ENCODE measurements at regions not wholly inside any gene's neighbourhood (a gene's known extent, or its start where the extent isn't known, plus 50 kb on each side); places are given as distances from the start of the nearest gene placed in this dataset.

DNA sequence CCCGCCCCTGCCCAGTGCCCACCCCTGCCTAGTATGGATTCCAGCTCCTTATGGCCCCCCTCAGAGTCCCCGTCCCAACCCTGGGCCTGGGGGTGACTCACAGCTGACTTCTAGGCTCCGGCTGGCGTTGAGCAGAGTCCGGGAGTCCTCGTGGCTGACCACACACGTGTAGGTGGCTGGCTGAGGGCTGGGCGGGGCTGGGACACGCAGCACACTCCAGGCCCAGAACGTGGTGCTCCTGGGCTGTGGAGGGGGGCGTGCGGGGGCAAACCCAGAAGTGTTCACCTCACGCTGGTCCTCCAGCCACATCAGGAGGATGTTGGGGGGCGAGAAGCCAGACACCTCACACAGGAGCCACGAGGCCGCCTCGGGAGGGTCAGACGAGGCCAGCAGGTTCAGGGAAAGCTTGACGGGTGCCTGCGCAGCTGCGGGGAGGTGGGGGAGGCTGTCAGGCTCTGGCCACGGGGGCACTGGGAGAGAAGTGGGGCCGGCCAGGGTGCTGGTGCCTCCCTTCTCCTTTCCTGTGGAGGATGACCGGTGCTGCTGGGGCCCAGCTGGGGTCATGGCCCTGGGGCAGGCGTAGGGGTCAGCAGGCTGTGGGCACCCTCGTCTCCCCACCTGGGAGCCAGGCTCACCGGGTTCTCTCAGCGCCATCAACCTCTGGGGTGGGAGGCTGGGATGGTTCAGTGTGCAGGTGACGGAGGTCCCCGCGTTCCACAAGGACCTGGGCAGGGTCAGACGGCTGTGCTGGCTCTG lies 314.1 kb downstream of the TMEM121 start:
- no peak overlapping the region for H3K4me3 ChIP-seq
- no peaks in the 10 kb centered on the region for H3K36me3 ChIP-seq
- TF ChIP-seq, protein P1, sequence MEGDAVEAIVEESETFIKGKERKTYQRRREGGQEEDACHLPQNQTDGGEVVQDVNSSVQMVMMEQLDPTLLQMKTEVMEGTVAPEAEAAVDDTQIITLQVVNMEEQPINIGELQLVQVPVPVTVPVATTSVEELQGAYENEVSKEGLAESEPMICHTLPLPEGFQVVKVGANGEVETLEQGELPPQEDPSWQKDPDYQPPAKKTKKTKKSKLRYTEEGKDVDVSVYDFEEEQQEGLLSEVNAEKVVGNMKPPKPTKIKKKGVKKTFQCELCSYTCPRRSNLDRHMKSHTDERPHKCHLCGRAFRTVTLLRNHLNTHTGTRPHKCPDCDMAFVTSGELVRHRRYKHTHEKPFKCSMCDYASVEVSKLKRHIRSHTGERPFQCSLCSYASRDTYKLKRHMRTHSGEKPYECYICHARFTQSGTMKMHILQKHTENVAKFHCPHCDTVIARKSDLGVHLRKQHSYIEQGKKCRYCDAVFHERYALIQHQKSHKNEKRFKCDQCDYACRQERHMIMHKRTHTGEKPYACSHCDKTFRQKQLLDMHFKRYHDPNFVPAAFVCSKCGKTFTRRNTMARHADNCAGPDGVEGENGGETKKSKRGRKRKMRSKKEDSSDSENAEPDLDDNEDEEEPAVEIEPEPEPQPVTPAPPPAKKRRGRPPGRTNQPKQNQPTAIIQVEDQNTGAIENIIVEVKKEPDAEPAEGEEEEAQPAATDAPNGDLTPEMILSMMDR (IDR thresholded peaks at IDR 0.05), result no peak
- intact Hi-C loops (cut with DNase I), result no loop called here
- H3K27ac ChIP-seq, result no peak overlapping the region
- 58 to 68% methylated on average over 27 to 32 of the region's 32 CpGs for WGBS, 2 donors
- no peaks in the 10 kb centered on the region for H3K9me3 ChIP-seq
- H3K27me3 ChIP-seq, result no peaks in the 10 kb centered on the region
- H3K4me1 ChIP-seq, result no peaks in the 10 kb centered on the region
- peak in 1 of 6 donors; percentile 51 for DNase-seq
- FAIRE-seq, result no peak
- ATAC-seq, result no peak

DNA sequence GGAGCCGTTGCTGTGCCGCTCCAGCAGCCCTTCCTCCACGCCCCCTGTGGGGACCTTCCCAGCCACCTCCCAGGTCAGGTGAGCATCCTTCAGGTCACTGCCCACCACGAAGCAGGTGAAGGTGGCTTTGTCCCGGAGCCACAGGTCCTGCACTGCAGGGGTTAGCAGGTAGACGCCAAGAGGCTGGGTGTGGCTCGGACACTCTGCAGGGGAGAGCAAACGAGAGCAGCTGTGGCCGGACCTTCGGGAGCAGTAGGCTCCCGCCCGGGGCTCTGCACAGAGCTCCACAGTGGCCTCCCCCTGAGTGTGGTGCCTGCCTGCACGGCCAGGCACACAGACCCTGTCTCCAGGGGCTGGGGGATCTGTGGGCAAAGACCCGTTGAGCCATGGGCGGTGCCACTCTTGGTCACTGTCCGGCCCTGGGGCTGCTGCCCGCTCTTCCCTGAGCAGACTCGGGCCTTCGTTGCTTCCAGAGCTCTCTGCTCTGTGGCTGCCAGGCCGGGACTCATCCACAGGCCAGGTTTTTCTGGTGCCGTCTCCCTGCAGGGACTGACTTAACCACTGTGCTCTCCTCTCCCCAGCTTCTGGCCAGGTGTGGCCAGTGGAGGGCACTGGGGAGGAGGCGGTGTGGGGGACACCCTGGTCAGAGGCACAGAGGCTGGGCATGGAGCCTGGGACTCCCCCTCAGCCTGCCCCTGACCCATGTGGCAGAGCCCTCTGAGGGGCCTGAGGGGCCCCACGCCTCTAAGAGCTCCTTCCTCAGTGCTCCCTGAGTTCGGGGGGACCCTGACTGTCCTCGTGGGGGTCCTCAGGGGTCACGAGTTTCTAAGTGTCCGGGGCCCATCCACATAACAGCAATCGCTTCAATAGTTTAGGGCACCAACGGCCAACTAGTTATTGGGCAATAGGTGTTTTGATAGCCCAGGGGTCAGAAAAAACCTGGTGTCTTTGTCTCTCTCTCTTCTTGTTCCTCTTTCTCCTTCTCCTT lies 314.9 kb downstream of the TMEM121 start:
- Histone ChIP-seq H3K27ac (no peak overlapping the region), H3K4me3 (no peak overlapping the region), H3K27me3 (peaks cover 0 to 4% (median 0%) of the 10 kb centered on the region in 4 donors), H3K9me3 (no peaks in the 10 kb centered on the region), H3K36me3 (no peaks in the 10 kb centered on the region), H3K4me1 (no peaks in the 10 kb centered on the region)
- FAIRE-seq (no peak), DNase-seq (peak in 2 of 6 donors; percentile 51 to 60), ATAC-seq (no peak)
- intact Hi-C loops (cut with DNase I), result no loop called here
- TF ChIP-seq, protein P1 (IDR thresholded peaks at IDR 0.05), result no peak
- 51 to 60% methylated on average over 29 of the region's 29 CpGs for WGBS, 2 donors

DNA sequence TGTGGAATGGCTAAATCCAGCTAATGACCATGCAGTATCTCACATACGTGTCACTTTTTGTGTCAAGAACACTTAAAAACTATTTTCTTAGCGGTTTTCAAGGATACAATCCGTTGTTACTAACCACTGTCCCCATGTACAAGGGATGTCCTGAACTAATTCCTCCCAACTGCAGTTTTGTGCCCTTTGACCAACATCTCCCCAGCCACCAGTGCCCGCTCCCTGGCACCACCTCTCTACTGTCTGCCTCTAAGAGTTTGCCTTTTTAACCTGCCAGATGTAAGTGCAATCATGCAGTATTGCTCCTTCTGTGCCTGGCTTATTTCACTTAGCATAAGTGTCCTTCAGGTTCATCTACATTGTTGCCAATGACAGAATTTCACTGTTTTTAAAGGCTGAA lies 315.7 kb downstream of the TMEM121 start:
- DNase-seq (no peak), FAIRE-seq (no peak), ATAC-seq (no peak)
- Histone ChIP-seq H3K36me3 (no peaks in the 10 kb centered on the region), H3K4me1 (no peaks in the 10 kb centered on the region), H3K27ac (no peak overlapping the region), H3K9me3 (no peaks in the 10 kb centered on the region), H3K4me3 (no peak overlapping the region), H3K27me3 (peaks cover 0 to 4% (median 0%) of the 10 kb centered on the region in 4 donors)
- intact Hi-C loops (cut with DNase I), result no loop called here
- TF ChIP-seq, protein P1 (IDR thresholded peaks at IDR 0.05), result no peak
- WGBS, 2 donors, result 56 to 75% methylated on average over 4 of the region's 4 CpGs

DNA sequence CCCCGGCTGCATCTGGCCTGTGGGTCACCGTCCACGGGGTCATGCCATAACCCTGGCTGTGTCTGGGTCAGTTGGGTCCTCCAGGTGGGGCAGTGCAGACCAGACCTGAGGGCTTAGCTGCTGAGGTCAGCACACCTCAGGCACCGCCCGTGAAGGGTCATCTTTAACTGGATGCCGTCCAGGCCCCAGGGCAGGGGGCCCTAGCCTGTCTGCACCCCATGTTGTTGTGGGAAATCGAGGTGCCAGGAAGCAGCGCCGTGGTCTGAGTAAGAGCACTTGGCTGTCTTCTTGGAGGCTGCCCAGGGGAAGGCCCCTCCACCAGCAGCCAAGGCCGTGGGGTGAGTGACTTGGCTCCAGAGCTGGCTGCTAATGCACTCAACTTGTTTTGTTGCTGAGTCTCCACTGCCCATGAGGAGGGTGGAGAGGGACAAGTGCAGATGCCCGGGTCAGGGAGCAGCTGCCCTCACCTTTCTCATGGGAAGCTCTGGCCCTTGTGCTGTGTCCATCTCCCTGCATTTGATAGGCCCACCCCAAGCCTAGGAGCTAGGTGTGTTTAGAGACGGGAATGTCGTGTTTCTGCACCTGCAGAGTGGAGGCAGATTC lies 317.2 kb downstream of the TMEM121 start:
- Histone ChIP-seq H3K4me1 (no peaks in the 10 kb centered on the region), H3K27me3 (peaks cover 0 to 4% (median 0%) of the 10 kb centered on the region in 4 donors), H3K9me3 (no peaks in the 10 kb centered on the region), H3K27ac (no peak overlapping the region), H3K4me3 (no peak overlapping the region), H3K36me3 (no peaks in the 10 kb centered on the region)
- intact Hi-C loops (cut with DNase I), result no loop called here
- DNase-seq (no peak), ATAC-seq (no peak), FAIRE-seq (no peak)
- WGBS, 2 donors, result 42 to 54% methylated on average over 13 of the region's 13 CpGs
- TF ChIP-seq, protein P1 (IDR thresholded peaks at IDR 0.05), result no peak
